Transverse colon (tissue), 4 donors: ENCODE measurements at regions not wholly inside any gene's neighbourhood (a gene's known extent, or its start where the extent isn't known, plus 50 kb on each side); places are given as distances from the start of the nearest gene placed in this dataset.
"Not testable (repeated sequence)": the region's sequence is repeated elsewhere in the genome, so short reads cannot be mapped to it uniquely, and the experiment has no call there.

Source experiments
- DNase-seq: peaks from one replicate; pipeline ENCODE4 v3.0.0-alpha.2; 2019
- H3K27ac ChIP-seq, 4 donors: fragments of 200-600 bp; sonication (generic); 2 replicates each; pipeline ENCODE4 v1.5.1; 2016 to 2018; ENCODE audit warnings: inconsistent platforms in 4 of 4
- H3K27me3 ChIP-seq: fragments of 200-600 bp; sonication (generic); 2 replicates; pipeline ENCODE4 v1.5.1; 2017; ENCODE audit warnings: inconsistent platforms
- H3K36me3 ChIP-seq, 4 donors: fragments of 200-600 bp; sonication (generic); 2 replicates each; pipeline ENCODE4 v1.5.1; 2017 to 2019; ENCODE audit warnings: inconsistent platforms in 4 of 4
- H3K4me1 ChIP-seq, 4 donors: fragments of 200-600 bp; sonication (generic); 2 replicates each; pipeline ENCODE4 v1.5.1; 2017 to 2020; ENCODE audit warnings: inconsistent platforms in 4 of 4
- H3K4me3 ChIP-seq, 4 donors: fragments of 200-600 bp; sonication (generic); 1 replicate in 1 of 4; 2 replicates in 3 of 4; pipeline versions ENCODE4 v1.5.1 to v1.6.1; 2017 to 2019; ENCODE audit warnings: inconsistent platforms in 4 of 4
- H3K9me3 ChIP-seq, 2 donors: fragments of 200-600 bp; sonication (generic); 2 replicates each; pipeline ENCODE4 v1.5.1; 2017 to 2019; ENCODE audit warnings: inconsistent platforms in 2 of 2
- CTCF ChIP-seq, 5 experiments: fragments of 200-600 bp in 3 of 5; fragments of 450-650 bp in 2 of 5; sonication (generic) in 3 of 5; IDR thresholded peaks; 1 replicate in 2 of 5; 2 replicates in 3 of 5; pipeline ENCODE4 v1.5.1; 2016 to 2017; ENCODE audit warnings: antibody characterized with exemption in 5 of 5, inconsistent platforms in 3 of 5, mild to moderate bottlenecking in 2 of 5, moderate library complexity in 1 of 5
- EP300 ChIP-seq: sonication (generic); formaldehyde crosslinking; IDR thresholded peaks from one replicate; pipeline ENCODE4 v1.6.1; 2017; ENCODE audit warnings: antibody characterized with exemption, low read depth
- POLR2A ChIP-seq: fragments of 450-650 bp; IDR thresholded peaks from one replicate; pipeline ENCODE4 v1.6.1; 2016; ENCODE audit warnings: antibody characterized with exemption, mild to moderate bottlenecking, moderate library complexity
- POLR2AphosphoS5 ChIP-seq, 3 donors: sonication (generic); formaldehyde crosslinking; IDR thresholded peaks; one replicate each; pipeline ENCODE4 v1.6.1; 2016; ENCODE audit warnings: antibody characterized with exemption in 3 of 3
- WGBS, 2 donors: methylation state at CpG; one replicate each; pipeline ENCODE4 v1.1.5; 2018; ENCODE audit warnings: low coverage in 1 of 2; 5-methylcytosine and 5-hydroxymethylcytosine counted together
- in situ Hi-C, 4 donors: fragments of 200-750 bp; cut with MboI; loops; one replicate each; pipeline versions ENCODE4 v1.15.0 to v1.15.1; 2017; ENCODE audit warnings: low sequenced_read_pairs in 3 of 4, low pct_ligation_motif_present in 1 of 4, low pct_unique_long_range_greater_than_20kb in 1 of 4
- intact Hi-C: fragments of 100-400 bp; cut with DNase I; formaldehyde crosslinking; loops from one replicate; pipeline ENCODE4 v1.15.1; 2023; ENCODE audit warnings: low total_unique reads

DNA sequence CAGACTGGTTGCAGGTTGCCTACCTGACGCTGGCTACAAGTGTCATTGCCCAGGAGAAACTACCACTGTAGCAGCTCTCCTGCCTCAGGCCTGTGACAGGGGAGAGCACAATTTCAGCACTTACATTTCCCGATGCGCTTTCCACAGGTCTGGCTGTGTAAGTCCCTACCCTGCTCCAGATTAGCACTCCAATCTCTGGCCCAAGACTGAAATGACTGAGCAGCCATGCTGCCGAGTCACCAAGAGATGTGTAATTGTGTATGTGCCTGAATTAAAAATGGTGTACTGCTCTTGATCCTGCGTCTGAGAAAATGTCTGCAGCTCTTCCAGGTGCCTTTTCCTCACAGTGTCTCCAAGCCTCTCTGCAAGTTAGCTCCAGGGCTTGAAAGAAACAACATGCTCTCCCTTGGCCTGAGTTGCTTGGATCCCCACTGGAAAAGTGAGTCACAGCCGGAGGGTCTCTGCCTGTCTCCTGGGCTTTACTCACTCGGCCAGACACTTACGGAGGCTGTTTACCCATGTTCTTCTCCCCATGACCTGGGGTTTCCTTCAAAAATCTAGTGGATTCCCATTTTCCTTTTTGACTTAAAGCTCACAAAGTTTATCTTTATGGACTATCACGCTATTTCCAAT, 1001.7 kb upstream of the KCND2 start:
- Histone ChIP-seq H3K9me3 (no peaks in the 10 kb centered on the region), H3K4me1 (no peaks in the 10 kb centered on the region), H3K27ac (no peak overlapping the region), H3K36me3 (no peaks in the 10 kb centered on the region), H3K4me3 (no peak overlapping the region), H3K27me3 (no peaks in the 10 kb centered on the region)
- in situ Hi-C loops (loop anchor here in 1 of 4 donors (25.0 kb wide), 1 partner anchor 1266 kb away; no protein-coding TSS in a partner anchor), intact Hi-C loops (no loop called here)
- no peak for TF ChIP-seq POLR2AphosphoS5 (IDR thresholded peaks at IDR 0.05)
- TF ChIP-seq CTCF (IDR thresholded peaks at IDR 0.05): no peak
- no peak for TF ChIP-seq EP300
- no peak for TF ChIP-seq POLR2A
- no peak for DNase-seq
- 71 to 86% methylated on average over 4 to 9 of the region's 9 CpGs for WGBS, 2 donors

DNA sequence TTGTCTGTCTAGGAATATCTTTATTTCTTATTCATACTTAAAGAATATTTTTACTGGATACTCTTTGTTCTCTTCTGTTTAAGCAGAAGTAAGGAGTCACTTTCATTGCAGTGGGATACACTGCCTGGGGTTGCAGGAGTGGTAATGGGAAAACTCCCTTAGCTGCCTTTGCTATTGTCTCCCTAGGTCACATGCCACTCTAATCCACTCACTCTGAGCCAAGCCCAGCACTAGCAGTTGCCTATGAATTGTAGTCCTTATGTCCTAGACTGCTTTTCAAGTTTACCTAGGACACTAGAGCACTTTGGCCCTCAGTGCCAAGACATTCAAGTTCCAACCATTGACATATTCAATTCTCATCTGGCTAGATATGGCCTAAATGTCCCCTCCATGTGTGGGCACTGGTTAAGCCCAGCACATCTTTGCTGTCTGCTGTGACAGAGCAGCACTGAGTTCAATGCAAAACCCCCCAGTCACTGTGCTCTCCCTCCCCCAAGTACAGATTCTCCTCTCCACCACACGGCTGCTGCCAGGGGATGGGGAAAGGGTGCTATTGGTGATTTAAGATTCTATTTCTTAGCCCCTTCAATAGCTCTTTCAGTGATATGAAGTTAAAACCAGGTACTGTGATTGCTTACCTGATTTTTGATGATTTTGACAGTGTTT, 991.7 kb upstream of the KCND2 start:
- Histone ChIP-seq H3K9me3 (no peaks in the 10 kb centered on the region), H3K4me3 (no peak overlapping the region), H3K36me3 (peaks cover 0 to 1% (median 0%) of the 10 kb centered on the region in 4 donors), H3K27me3 (no peaks in the 10 kb centered on the region), H3K4me1 (no peaks in the 10 kb centered on the region), H3K27ac (no peak overlapping the region)
- in situ Hi-C loops: no loop called here
- intact Hi-C loops: loop anchor here (10.0 kb wide), 1 partner anchor 743 kb away; no protein-coding TSS in a partner anchor
- DNase-seq: no peak
- TF ChIP-seq POLR2AphosphoS5 (IDR thresholded peaks at IDR 0.05): no peak
- no peak for TF ChIP-seq CTCF (IDR thresholded peaks at IDR 0.05)
- TF ChIP-seq POLR2A: no peak
- TF ChIP-seq EP300: no peak
- WGBS, 2 donors: 71 to 79% methylated on average over 1 of the region's 1 CpG

DNA sequence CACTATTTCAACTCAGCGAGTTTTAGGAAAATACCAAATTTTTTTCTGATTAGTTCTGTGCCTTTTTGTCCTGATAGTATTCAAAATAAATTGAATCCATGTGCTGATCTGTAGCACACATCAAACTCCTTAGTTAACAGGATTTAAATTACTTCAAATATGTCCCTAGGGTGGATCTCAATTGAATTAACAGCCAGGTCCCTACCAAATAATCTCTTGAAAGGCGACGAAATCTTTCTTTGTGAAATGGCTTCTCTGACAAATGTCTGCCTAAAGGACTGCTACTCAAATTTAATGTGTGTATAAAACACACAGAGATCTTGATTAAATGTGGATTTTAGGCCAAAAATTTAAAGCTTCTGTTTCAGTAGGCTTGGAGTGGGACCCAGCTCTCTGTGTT, 989.6 kb upstream of the KCND2 start:
- H3K4me3 ChIP-seq: no peak overlapping the region
- H3K36me3 ChIP-seq: peaks cover 0 to 1% (median 0%) of the 10 kb centered on the region in 4 donors
- H3K9me3 ChIP-seq: no peaks in the 10 kb centered on the region
- no peak overlapping the region for H3K27ac ChIP-seq
- intact Hi-C loops: loop anchor here (10.0 kb wide), 1 partner anchor 741 kb away; no protein-coding TSS in a partner anchor
- 94 to 96% methylated on average over 3 of the region's 3 CpGs for WGBS, 2 donors
- H3K4me1 ChIP-seq: no peaks in the 10 kb centered on the region
- H3K27me3 ChIP-seq: no peaks in the 10 kb centered on the region
- TF ChIP-seq POLR2AphosphoS5 (IDR thresholded peaks at IDR 0.05): no peak
- TF ChIP-seq POLR2A: no peak
- no peak for TF ChIP-seq EP300
- in situ Hi-C loops: no loop called here
- no peak for DNase-seq

GRCh38 chr7:119288416-119288815, 984.6 kb upstream of the KCND2 start:
- TF ChIP-seq POLR2AphosphoS5 (IDR thresholded peaks at IDR 0.05): no peak
- no peak for TF ChIP-seq CTCF (IDR thresholded peaks at IDR 0.05)
- TF ChIP-seq EP300: no peak
- no peak for TF ChIP-seq POLR2A
- 51% methylated on average over 1 of the region's 1 CpG; no CpG with 5 or more reads in 1 of the 2 donors for WGBS, 2 donors
- H3K27ac ChIP-seq: no peak overlapping the region
- in situ Hi-C loops (no loop called here), intact Hi-C loops (loop anchor here (10.0 kb wide), 1 partner anchor 736 kb away; no protein-coding TSS in a partner anchor)
- no peaks in the 10 kb centered on the region for H3K4me1 ChIP-seq
- no peak overlapping the region for H3K4me3 ChIP-seq
- H3K27me3 ChIP-seq: no peaks in the 10 kb centered on the region
- no peaks in the 10 kb centered on the region for H3K36me3 ChIP-seq
- no peak for DNase-seq
- no peaks in the 10 kb centered on the region for H3K9me3 ChIP-seq

GRCh38 chr7:119300341-119300740, 972.6 kb upstream of the KCND2 start:
- WGBS, 2 donors: 54 to 62% methylated on average over 3 of the region's 3 CpGs
- intact Hi-C loops, H3K9me3 ChIP-seq, H3K27ac ChIP-seq, DNase-seq, in situ Hi-C loops, H3K4me1 ChIP-seq, H3K4me3 ChIP-seq, H3K27me3 ChIP-seq, H3K36me3 ChIP-seq: not testable (repeated sequence)
